NB4 (cell line): ENCODE measurements at regions not wholly inside any gene's neighbourhood (a gene's known extent, or its start where the extent isn't known, plus 50 kb on each side); places are given as distances from the start of the nearest gene placed in this dataset.

Experiments used
- MYC ChIP-seq: IDR thresholded peaks from 2 replicates; pipeline ENCODE4 v1.6.1; 2011; ENCODE audit warnings: low read depth, low read length
- POLR2A ChIP-seq: IDR thresholded peaks from 2 replicates; pipeline ENCODE4 v1.6.1; 2011; ENCODE audit warnings: mild to moderate bottlenecking; ENCODE audit not compliant: insufficient read length; ENCODE audit errors: extremely low read depth
- TF ChIP-seq, protein P1 (sequence below): IDR thresholded peaks from one replicate; pipeline ENCODE4 v1.5.1; 2012; ENCODE audit warnings: low read depth, low read length

DNA sequence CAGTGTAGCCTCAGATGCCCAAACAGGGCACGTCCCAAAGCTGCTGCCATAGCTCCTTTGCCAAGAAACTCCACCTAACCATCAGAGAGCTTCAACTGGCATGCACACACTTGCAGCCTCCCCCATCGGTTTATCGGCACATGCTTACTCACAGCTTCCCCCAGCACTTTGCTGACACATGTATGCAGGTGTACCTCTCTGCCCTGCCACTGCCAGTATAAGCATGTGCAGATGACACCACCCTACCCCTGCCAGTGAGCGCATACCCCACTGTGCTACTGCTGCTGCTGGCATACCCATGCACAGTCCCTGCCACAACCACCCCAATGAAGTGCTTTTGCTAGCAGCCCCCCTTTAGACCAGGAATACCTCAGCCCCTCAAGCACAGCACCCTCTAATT is 1231.0 kb downstream of the DSC3 start:
- TF ChIP-seq, protein P1, sequence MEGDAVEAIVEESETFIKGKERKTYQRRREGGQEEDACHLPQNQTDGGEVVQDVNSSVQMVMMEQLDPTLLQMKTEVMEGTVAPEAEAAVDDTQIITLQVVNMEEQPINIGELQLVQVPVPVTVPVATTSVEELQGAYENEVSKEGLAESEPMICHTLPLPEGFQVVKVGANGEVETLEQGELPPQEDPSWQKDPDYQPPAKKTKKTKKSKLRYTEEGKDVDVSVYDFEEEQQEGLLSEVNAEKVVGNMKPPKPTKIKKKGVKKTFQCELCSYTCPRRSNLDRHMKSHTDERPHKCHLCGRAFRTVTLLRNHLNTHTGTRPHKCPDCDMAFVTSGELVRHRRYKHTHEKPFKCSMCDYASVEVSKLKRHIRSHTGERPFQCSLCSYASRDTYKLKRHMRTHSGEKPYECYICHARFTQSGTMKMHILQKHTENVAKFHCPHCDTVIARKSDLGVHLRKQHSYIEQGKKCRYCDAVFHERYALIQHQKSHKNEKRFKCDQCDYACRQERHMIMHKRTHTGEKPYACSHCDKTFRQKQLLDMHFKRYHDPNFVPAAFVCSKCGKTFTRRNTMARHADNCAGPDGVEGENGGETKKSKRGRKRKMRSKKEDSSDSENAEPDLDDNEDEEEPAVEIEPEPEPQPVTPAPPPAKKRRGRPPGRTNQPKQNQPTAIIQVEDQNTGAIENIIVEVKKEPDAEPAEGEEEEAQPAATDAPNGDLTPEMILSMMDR: no peak
- TF ChIP-seq POLR2A (no peak), MYC (no peak)
